GM12878 (cell line): ENCODE measurements at regions not wholly inside any gene's neighbourhood (a gene's known extent, or its start where the extent isn't known, plus 50 kb on each side); places are given as distances from the start of the nearest gene placed in this dataset.

Source experiments
- ATAC-seq: fragments of 200-7000 bp; cut with Tn5 transposase; 3 replicates; pipeline ENCODE4 v1.9.1; 2020; ENCODE audit warnings: mild to moderate bottlenecking, moderate library complexity
- BruUV-seq: library from RNA; stranded (reverse); fragments of 400-500 nt; replicated peaks from 2 replicates; lab custom pipeline; 2021; lab: Mats Ljungman, UMichigan
- CTCF ChIA-PET: fragments of 300-600 bp; sonication (Branson Sonifier 250); formaldehyde crosslinking; extraction: SDS; loops from one replicate; lab custom pipeline; 2021; ENCODE audit warnings: inconsistent platforms; lab: Yijun Ruan, JAX
- POLR2A ChIA-PET: fragments of 350-600 bp; formaldehyde crosslinking; extraction: SDS; loops from one replicate; lab custom pipeline; 2021; ENCODE audit warnings: inconsistent platforms; lab: Charles Lee
- RAD21 ChIA-PET: fragments of 300-600 bp; sonication (Branson Sonifier 250); formaldehyde crosslinking; loops from one replicate; lab custom pipeline; 2023; ENCODE audit warnings: antibody characterized with exemption; ENCODE audit not compliant: unreplicated experiment; lab: Charles Lee
- SMC1A ChIA-PET: fragments of 300-600 bp; sonication (Branson Sonifier 250); formaldehyde crosslinking; loops from one replicate; lab custom pipeline; 2023; ENCODE audit not compliant: unreplicated experiment, uncharacterized antibody; lab: Charles Lee
- DNase-seq: peaks from one replicate; pipeline ENCODE4 v3.0.0-alpha.2; 2011; ENCODE audit warnings: low read depth, low spot score
- FAIRE-seq: peaks from 3 replicates; lab custom pipeline; 2011; peaks lifted over from hg19 to GRCh38; lab: Jason Lieb, UNC
- H2AFZ ChIP-seq: 2 replicates; pipeline ENCODE4 v1.6.0; 2011; ENCODE audit warnings: low read depth, low read length, control low read depth; ENCODE audit not compliant: control insufficient read depth
- H3K27ac ChIP-seq: 2 replicates; pipeline ENCODE4 v1.5.1; 2011; ENCODE audit warnings: control low read depth; ENCODE audit not compliant: control insufficient read depth, insufficient read depth
- H3K27me3 ChIP-seq, 2 experiments: replicated peaks in 1 of 2; 2 replicates each; pipeline versions ENCODE4 v1.6.0 to v1.6.1; 2011; ENCODE audit warnings: low read length in 1 of 2; ENCODE audit not compliant: control insufficient read depth in 2 of 2, insufficient read depth in 2 of 2
- H3K36me3 ChIP-seq, 2 experiments: 2 replicates each; pipeline ENCODE4 v1.5.1; 2011; ENCODE audit warnings: low read length in 1 of 2; ENCODE audit not compliant: control insufficient read depth in 2 of 2, insufficient read depth in 2 of 2
- H3K4me1 ChIP-seq: 2 replicates; pipeline ENCODE4 v1.6.1; 2011; ENCODE audit warnings: mild to moderate bottlenecking, low read length, moderate library complexity, mixed read lengths; ENCODE audit not compliant: control insufficient read depth, insufficient read depth
- H3K4me2 ChIP-seq: 2 replicates; pipeline ENCODE4 v1.6.0; 2011; ENCODE audit warnings: control low read depth; ENCODE audit not compliant: control insufficient read depth, insufficient read depth
- H3K4me3 ChIP-seq: fragments of 200-600 bp; sonication (generic); 2 replicates; pipeline ENCODE4 v1.5.1; 2016
- H3K79me2 ChIP-seq: 2 replicates; pipeline ENCODE4 v1.6.0; 2011; ENCODE audit warnings: low read length; ENCODE audit not compliant: control insufficient read depth, insufficient read depth
- H3K9ac ChIP-seq: 2 replicates; pipeline ENCODE4 v1.8.0; 2011; ENCODE audit warnings: low read length, control low read depth, mixed read lengths; ENCODE audit not compliant: control insufficient read depth, insufficient read depth
- H3K9me3 ChIP-seq: replicated peaks from 3 replicates; pipeline ENCODE4 v1.5.1; 2011; ENCODE audit warnings: mild to moderate bottlenecking, low read length; ENCODE audit not compliant: control insufficient read depth, insufficient read depth
- H4K20me1 ChIP-seq: 2 replicates; pipeline ENCODE4 v1.6.0; 2011; ENCODE audit not compliant: control insufficient read depth, insufficient read depth
- BHLHE40 ChIP-seq, 2 experiments: fragments of 450-650 bp in 1 of 2; IDR thresholded peaks; 2 replicates each; pipeline ENCODE4 v1.6.1; 2011 to 2017; ENCODE audit warnings: low read depth in 2 of 2, borderline replicate concordance in 1 of 2, improper control_type of control experiment in 1 of 2, low read length in 1 of 2, mild to moderate bottlenecking in 1 of 2
- E2F4 ChIP-seq: IDR thresholded peaks from 2 replicates; pipeline ENCODE4 v1.6.1; 2012; ENCODE audit warnings: low read depth, low read length, improper control_type of control experiment
- ESRRA ChIP-seq: IDR thresholded peaks from 2 replicates; pipeline ENCODE4 v1.6.1; 2012; ENCODE audit warnings: mild to moderate bottlenecking, low read length, improper control_type of control experiment
- MEF2B ChIP-seq: fragments of 450-650 bp; IDR thresholded peaks from 2 replicates; pipeline ENCODE4 v1.6.1; 2018; ENCODE audit warnings: mild to moderate bottlenecking, moderate library complexity; ENCODE audit not compliant: partially characterized antibody, poor library complexity, severe bottlenecking
- MLLT1 ChIP-seq: fragments of 450-650 bp; IDR thresholded peaks from 2 replicates; pipeline ENCODE4 v1.6.1; 2016; ENCODE audit warnings: mild to moderate bottlenecking
- NFIC ChIP-seq: IDR thresholded peaks from 2 replicates; pipeline ENCODE4 v1.6.1; 2012; ENCODE audit warnings: low read depth, mild to moderate bottlenecking, inconsistent platforms, low read length, moderate library complexity
- NFYA ChIP-seq: IDR thresholded peaks from 2 replicates; pipeline ENCODE4 v1.6.1; 2011; ENCODE audit warnings: low read depth, mild to moderate bottlenecking, low read length, improper control_type of control experiment, borderline replicate concordance
- POLR2A ChIP-seq: IDR thresholded peaks from 2 replicates; pipeline ENCODE4 v1.6.1; 2011; ENCODE audit warnings: low read depth, mild to moderate bottlenecking, low read length
- RBBP5 ChIP-seq: fragments of 200-600 bp; sonication (generic); conservative IDR thresholded peaks from 2 replicates; pipeline ENCODE4 v1.6.1; 2016
- SREBF1 ChIP-seq: IDR thresholded peaks from 2 replicates; pipeline ENCODE4 v1.6.1; 2012; ENCODE audit warnings: mild to moderate bottlenecking, low read length
- WRNIP1 ChIP-seq: IDR thresholded peaks from 2 replicates; pipeline ENCODE4 v1.6.1; 2011; ENCODE audit warnings: low read depth, low read length, improper control_type of control experiment, borderline replicate concordance
- WGBS: methylation state at CpG from one replicate; pipeline ENCODE4 v1.1.6; 2016; ENCODE audit warnings: low lambda C conversion rate; ENCODE audit not compliant: insufficient replicate concordance, insufficient coverage; ENCODE audit errors: missing lambda C conversion rate; 5-methylcytosine and 5-hydroxymethylcytosine counted together
- in situ Hi-C: fragments of 300-500 bp; cut with MboI; formaldehyde crosslinking; loops from 9 replicates; pipeline ENCODE4 v1.14.3; 2018; ENCODE audit warnings: mixed read lengths
- intact Hi-C: fragments of 100-400 bp; cut with micrococcal nuclease; formaldehyde crosslinking; loops from one replicate; pipeline ENCODE4 v1.14.2; 2022; ENCODE audit not compliant: unreplicated experiment
- TF ChIP-seq, protein P1 (sequence below): IDR thresholded peaks from 2 replicates; pipeline ENCODE4 v1.6.1; 2011; ENCODE audit warnings: borderline replicate concordance, low read depth, mild to moderate bottlenecking, moderate library complexity, mixed read lengths, low read length; ENCODE audit not compliant: insufficient read depth; ENCODE audit errors: extremely low read length

DNA sequence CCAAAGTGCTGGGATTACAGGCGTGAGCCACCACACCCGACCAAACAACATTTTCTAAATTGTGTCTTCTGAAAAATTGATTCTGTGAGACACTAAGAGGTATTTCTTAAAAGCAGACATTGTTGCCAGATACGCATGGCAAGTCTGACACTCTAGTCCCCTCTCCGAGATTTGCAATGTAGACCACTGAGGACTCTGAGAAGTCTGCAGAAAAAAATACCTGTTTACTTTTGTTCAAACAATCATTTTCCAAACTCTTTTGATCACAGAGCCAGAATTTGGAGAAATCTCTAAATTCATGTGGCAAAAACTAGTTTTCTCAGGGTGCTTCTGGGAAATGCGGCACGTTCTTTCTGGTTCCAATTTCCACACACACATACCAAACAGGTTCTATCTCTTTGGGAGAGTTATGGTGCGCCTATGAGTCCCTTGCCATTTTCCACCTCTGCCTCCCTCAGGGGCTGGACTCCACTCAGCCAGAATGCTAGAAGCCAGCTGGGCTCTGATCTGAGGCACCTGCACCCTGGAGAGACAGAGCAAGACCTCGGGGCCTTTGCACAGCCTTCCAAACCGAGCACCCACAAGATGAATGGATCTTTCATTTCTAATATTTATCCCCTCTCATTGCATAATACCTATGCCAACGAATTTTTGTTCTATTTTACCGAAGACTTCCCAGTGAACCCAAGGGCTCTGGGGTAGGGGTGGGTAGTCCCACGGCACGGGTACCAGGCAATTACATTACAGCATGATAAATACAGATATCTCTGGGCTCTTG lies 152.7 kb downstream of the MYCN start:
- ChIA-PET POLR2A (no interaction called here), RAD21 (no interaction called here)
- H3K27ac ChIP-seq, result no peak overlapping the region
- BruUV-seq, result no TSS peak
- DNase-seq, result no peak
- no peak for FAIRE-seq
- no peaks in the 10 kb centered on the region for H3K36me3 ChIP-seq
- H3K9me3 ChIP-seq, result no peaks in the 10 kb centered on the region
- TF ChIP-seq E2F4 (no peak), WRNIP1 (no peak), MEF2B (no peak), SREBF1 (no peak)
- TF ChIP-seq, all 136 proteins: peak for 0
- no peaks in the 10 kb centered on the region for H4K20me1 ChIP-seq
- in situ Hi-C loops (no loop called here), intact Hi-C loops (no loop called here)
- no peak overlapping the region for H2AFZ ChIP-seq
- H3K4me3 ChIP-seq, result no peak overlapping the region
- ChIA-PET SMC1A (no interaction called here), CTCF (no interaction called here)
- ATAC-seq, result no peak
- WGBS, result 29% methylated on average over 13 of the region's 13 CpGs
- no peak overlapping the region for H3K9ac ChIP-seq
- no peaks in the 10 kb centered on the region for H3K27me3 ChIP-seq
- no peaks in the 10 kb centered on the region for H3K4me1 ChIP-seq
- no peaks in the 10 kb centered on the region for H3K79me2 ChIP-seq
- H3K4me2 ChIP-seq, result no peak overlapping the region

GRCh38 chr2:16091576-16092282 lies 151.4 kb downstream of the MYCN start:
- no TSS peak for BruUV-seq
- H4K20me1 ChIP-seq, result no peaks in the 10 kb centered on the region
- no peak for DNase-seq
- no peak overlapping the region for H3K4me3 ChIP-seq
- 0% methylated on average over 1 of the region's 1 CpG for WGBS
- SMC1A ChIA-PET, result no interaction called here
- H3K27me3 ChIP-seq, result no peaks in the 10 kb centered on the region; a peak in 1 of 4 replicates
- H3K4me1 ChIP-seq, result no peaks in the 10 kb centered on the region
- RAD21 ChIA-PET, result no interaction called here
- intact Hi-C loops, result no loop called here
- no peak for FAIRE-seq
- H3K27ac ChIP-seq, result no peak overlapping the region
- H3K79me2 ChIP-seq, result no peaks in the 10 kb centered on the region
- CTCF ChIA-PET, result no interaction called here
- no peak overlapping the region for H2AFZ ChIP-seq
- no peaks in the 10 kb centered on the region for H3K36me3 ChIP-seq
- H3K4me2 ChIP-seq, result no peak overlapping the region
- no peak for ATAC-seq
- H3K9ac ChIP-seq, result no peak overlapping the region
- in situ Hi-C loops, result no loop called here
- H3K9me3 ChIP-seq, result no peaks in the 10 kb centered on the region
- POLR2A ChIA-PET, result no interaction called here
- TF ChIP-seq NFIC (no peak), RBBP5 (no peak), POLR2A (no peak), BHLHE40 (IDR thresholded peaks at IDR 0.05; ENCODE audit: borderline replicate concordance in 1 of 2, low read depth in 2 of 2, low read length in 1 of 2) (no peak), NFYA (no peak), ESRRA (no peak), MLLT1 (no peak)
- TF ChIP-seq, protein P1, sequence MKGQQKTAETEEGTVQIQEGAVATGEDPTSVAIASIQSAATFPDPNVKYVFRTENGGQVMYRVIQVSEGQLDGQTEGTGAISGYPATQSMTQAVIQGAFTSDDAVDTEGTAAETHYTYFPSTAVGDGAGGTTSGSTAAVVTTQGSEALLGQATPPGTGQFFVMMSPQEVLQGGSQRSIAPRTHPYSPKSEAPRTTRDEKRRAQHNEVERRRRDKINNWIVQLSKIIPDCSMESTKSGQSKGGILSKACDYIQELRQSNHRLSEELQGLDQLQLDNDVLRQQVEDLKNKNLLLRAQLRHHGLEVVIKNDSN, result no peak
